GM12892 (cell line): ENCODE measurements at regions not wholly inside any gene's neighbourhood (a gene's known extent, or its start where the extent isn't known, plus 50 kb on each side); places are given as distances from the start of the nearest gene placed in this dataset.

Experiments
- POLR2A ChIP-seq: IDR thresholded peaks from 2 replicates; pipeline ENCODE4 v1.6.1; 2011; ENCODE audit warnings: low read depth, low read length, control low read depth
- POLR2AphosphoS5 ChIP-seq: IDR thresholded peaks from 2 replicates; pipeline ENCODE4 v1.6.1; 2011; ENCODE audit warnings: low read depth, low read length, control low read depth

GRCh38 chr15:95375281-95375680 lies 955.2 kb upstream of the NR2F2 start:
- TF ChIP-seq POLR2A (no peak), POLR2AphosphoS5 (no peak)
